Cardiac muscle cell (in vitro differentiated cells and primary cell): ENCODE measurements at regions not wholly inside any gene's neighbourhood (a gene's known extent, or its start where the extent isn't known, plus 50 kb on each side); places are given as distances from the start of the nearest gene placed in this dataset.

ENCODE experiments used
- DNase-seq, 2 donors: peaks; one replicate each; pipeline versions ENCODE4 v3.0.0 to v3.0.0-alpha.2; 2010 to 2017; ENCODE audit warnings: low read depth in 1 of 2, low spot score in 1 of 2
- H3K27ac ChIP-seq: fragments of 200-600 bp; sonication (generic); 2 replicates; pipeline ENCODE4 v1.5.1; 2016
- H3K27me3 ChIP-seq: fragments of 200-600 bp; sonication (generic); 2 replicates; pipeline ENCODE4 v1.6.0; 2016; ENCODE audit warnings: control low read depth
- H3K36me3 ChIP-seq: fragments of 200-600 bp; sonication (generic); 2 replicates; pipeline ENCODE4 v1.5.1; 2016; ENCODE audit warnings: control low read depth
- H3K4me1 ChIP-seq: fragments of 200-600 bp; sonication (generic); 2 replicates; pipeline ENCODE4 v1.8.1; 2017; ENCODE audit warnings: low read depth, mild to moderate bottlenecking, mixed run types
- H3K4me3 ChIP-seq: fragments of 200-600 bp; sonication (generic); 2 replicates; pipeline ENCODE4 v1.5.1; 2016; ENCODE audit warnings: mild to moderate bottlenecking
- H3K9me3 ChIP-seq: fragments of 200-600 bp; sonication (generic); 2 replicates; pipeline ENCODE4 v1.5.1; 2017; ENCODE audit warnings: low read depth, mild to moderate bottlenecking, control low read depth
- TF ChIP-seq, protein P1 (sequence below): IDR thresholded peaks from 2 replicates; pipeline ENCODE4 v1.5.1; 2012; ENCODE audit warnings: low read depth, mild to moderate bottlenecking, low read length

DNA sequence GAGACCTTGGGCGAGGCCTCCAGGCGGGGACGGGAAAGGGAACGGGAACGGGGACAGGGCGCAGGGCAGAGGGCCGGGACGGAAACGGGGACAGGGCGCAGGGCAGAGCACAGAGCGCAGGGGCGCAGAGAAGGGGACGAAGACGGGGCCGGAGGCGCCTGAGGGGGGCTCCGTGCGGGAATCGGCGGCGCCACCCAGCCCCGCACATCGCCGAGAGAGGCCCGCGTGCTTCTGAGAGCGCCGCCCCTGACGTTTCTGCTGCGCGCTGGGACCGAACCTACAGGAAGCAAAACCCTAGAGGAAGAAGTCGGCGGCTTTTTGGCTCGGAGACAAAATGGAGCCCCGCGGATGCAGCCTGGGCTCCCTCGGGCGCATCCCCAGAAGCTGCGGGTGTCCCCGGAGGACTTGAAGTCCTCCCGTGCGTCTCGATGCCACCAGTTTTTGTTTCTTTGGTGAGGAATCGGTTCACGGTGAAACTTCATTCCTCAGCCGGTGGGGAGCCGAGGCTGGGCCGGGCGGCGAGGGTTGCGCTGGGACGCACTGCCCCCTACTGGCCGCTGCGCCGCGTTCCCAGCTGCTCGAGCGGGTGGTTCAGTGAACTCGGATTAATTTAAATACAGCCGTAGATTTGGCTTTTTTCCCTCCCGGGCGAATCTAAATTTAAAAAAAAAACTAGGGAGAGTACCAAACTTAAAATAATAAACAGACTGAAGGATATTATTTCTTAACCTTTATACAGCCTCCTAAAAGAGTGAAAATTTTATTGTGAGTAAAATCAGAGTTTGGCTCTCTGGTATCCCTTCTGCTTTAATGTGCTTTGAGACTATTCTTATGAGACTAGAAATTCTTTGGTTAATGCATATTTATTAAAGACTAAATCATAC, 350.0 kb upstream of the ARGLU1 start:
- Histone ChIP-seq H3K9me3 (no peaks in the 10 kb centered on the region), H3K27ac (no peak overlapping the region), H3K4me1 (peaks cover 11% of the 10 kb centered on the region), H3K27me3 (peaks cover 2% of the 10 kb centered on the region), H3K36me3 (no peaks in the 10 kb centered on the region), H3K4me3 (peak overlapping the region; percentile 55)
- peak; percentile 81 to 84 for DNase-seq
- TF ChIP-seq, protein P1, sequence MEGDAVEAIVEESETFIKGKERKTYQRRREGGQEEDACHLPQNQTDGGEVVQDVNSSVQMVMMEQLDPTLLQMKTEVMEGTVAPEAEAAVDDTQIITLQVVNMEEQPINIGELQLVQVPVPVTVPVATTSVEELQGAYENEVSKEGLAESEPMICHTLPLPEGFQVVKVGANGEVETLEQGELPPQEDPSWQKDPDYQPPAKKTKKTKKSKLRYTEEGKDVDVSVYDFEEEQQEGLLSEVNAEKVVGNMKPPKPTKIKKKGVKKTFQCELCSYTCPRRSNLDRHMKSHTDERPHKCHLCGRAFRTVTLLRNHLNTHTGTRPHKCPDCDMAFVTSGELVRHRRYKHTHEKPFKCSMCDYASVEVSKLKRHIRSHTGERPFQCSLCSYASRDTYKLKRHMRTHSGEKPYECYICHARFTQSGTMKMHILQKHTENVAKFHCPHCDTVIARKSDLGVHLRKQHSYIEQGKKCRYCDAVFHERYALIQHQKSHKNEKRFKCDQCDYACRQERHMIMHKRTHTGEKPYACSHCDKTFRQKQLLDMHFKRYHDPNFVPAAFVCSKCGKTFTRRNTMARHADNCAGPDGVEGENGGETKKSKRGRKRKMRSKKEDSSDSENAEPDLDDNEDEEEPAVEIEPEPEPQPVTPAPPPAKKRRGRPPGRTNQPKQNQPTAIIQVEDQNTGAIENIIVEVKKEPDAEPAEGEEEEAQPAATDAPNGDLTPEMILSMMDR = peak; percentile 96

DNA sequence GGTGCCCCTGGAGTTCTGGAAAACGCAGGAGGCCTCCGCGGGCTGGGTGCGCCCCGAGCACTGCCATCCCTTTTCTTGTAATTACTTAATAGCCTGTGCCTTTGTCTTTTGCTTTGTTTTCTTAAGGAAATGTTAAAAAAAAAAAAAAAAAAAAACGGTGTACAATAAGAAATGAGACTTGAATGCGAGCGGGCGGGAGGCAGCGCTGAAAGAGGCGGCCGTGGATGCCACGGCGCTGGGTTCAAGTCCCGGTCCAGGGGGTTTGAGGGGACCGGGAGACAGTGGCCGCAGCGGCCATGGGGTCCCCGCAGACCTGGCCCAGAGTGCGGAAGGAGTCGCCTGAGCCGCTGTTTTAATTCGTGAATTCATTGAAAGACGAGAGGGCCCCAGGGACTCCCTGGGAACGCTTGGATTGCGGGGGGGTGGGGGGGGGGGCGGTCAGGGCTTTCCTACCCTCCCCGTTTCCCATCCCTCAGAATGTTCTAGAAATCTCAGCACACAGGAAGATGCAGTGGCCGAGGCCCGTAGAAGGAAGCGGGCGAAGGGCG, 349.2 kb upstream of the ARGLU1 start:
- peak in 1 of 2 donors; percentile 35 for DNase-seq
- TF ChIP-seq, protein P1 = no peak
- Histone ChIP-seq H3K27me3 (peaks cover 2% of the 10 kb centered on the region), H3K36me3 (no peaks in the 10 kb centered on the region), H3K27ac (no peak overlapping the region), H3K4me1 (peaks cover 5% of the 10 kb centered on the region), H3K9me3 (no peaks in the 10 kb centered on the region), H3K4me3 (peak overlapping the region; percentile 55)

DNA sequence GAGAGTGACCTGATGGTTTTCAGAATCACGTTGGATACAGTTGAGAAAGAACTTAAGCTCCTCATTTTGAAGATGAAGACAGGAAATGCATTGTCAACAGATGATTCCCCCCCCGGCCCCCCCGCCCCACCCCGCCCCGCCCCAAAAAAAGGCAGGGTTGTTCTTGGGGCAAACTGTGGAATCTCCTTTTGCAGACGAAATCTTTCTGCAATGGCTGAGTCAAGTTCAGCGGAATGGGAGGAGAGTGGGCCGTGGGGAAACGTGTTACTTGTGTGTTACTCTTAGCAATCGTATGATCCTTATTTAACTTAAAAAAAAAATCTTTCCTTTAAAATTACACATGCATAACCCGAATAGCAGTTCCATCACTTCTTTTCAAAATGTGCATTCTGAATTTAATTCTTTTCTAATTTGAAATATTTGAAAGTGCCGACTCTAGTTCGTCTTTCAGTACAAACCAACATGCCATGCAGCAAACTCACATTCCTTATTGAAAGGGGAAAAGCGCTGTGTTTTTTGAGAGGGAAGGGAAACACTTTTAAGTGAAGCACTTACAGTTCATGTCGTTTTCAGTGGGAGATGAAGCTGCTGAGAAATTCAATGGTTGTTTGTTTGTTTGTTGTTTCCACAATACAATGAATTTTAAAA, 348.5 kb upstream of the ARGLU1 start:
- no peaks in the 10 kb centered on the region for H3K36me3 ChIP-seq
- TF ChIP-seq, protein P1 = no peak
- no peaks in the 10 kb centered on the region for H3K9me3 ChIP-seq
- H3K27ac ChIP-seq = no peak overlapping the region
- peaks cover 2% of the 10 kb centered on the region for H3K27me3 ChIP-seq
- H3K4me1 ChIP-seq = peaks cover 4% of the 10 kb centered on the region
- no peak overlapping the region for H3K4me3 ChIP-seq
- DNase-seq = peak in 1 of 2 donors; percentile 37

DNA sequence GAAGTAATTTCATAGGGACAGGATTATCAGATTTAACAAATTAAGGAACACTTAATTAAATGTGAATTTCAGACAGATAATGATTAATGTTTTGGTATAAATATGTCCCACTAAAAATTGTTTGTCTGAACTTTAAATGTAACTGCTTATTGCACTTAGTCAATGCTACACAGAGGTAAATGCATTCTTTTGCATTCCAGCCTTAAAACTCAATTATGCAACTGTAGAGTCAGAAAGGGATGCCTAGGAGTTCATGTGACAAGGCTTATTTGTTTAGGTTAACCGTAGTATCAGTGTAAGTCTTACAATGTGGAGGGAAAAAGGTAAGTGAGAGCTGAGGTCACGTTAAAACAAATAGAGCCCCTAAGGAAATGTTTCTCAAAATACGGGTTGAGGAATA, 347.2 kb upstream of the ARGLU1 start:
- H3K36me3 ChIP-seq = no peaks in the 10 kb centered on the region
- H3K4me1 ChIP-seq = peaks cover 3% of the 10 kb centered on the region
- no peaks in the 10 kb centered on the region for H3K9me3 ChIP-seq
- peaks cover 2% of the 10 kb centered on the region for H3K27me3 ChIP-seq
- TF ChIP-seq, protein P1 = no peak
- no peak overlapping the region for H3K4me3 ChIP-seq
- no peak overlapping the region for H3K27ac ChIP-seq
- no peak for DNase-seq

GRCh38 chr13:106911627-106912026, 343.7 kb upstream of the ARGLU1 start:
- no peak for DNase-seq
- no peaks in the 10 kb centered on the region for H3K36me3 ChIP-seq
- H3K9me3 ChIP-seq = no peaks in the 10 kb centered on the region
- H3K27me3 ChIP-seq = no peaks in the 10 kb centered on the region
- TF ChIP-seq, protein P1 = no peak
- no peak overlapping the region for H3K27ac ChIP-seq
- H3K4me1 ChIP-seq = no peaks in the 10 kb centered on the region
- H3K4me3 ChIP-seq = no peak overlapping the region
